ENCODE measurements at regions not wholly inside any gene's neighbourhood (a gene's known extent, or its start where the extent isn't known, plus 50 kb on each side); places are given as distances from the start of the nearest gene placed in this dataset.
"Not testable (repeated sequence)": the region's sequence is repeated elsewhere in the genome, so short reads cannot be mapped to it uniquely, and the experiment has no call there.

- DNase-seq: no peak
These were observed 600.5 kb downstream of the LTN1 start for GRCh38 chr21:28391938-28392849.

GRCh38 chr21:28387220-28387619 is 605.5 kb downstream of the LTN1 start:
- no peak for DNase-seq

DNA sequence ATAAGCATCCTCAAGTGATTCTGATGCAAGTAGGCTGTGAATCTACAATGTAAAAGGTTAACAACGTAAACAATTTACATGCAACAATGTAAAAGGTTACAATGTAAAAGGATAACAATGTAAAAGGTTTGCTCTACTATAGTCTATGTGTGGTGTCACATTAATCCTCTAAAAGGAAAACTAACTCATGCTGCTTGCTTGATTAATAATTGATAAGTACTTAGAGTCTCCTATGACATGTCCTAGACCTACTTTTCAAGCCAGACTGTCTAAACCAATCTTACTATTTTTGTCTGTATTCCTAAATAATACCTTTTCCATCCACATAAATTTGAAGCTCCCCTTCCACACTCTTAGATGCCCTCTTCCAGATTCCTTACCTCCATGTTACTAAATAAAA is 606.8 kb downstream of the LTN1 start:
- no peak for DNase-seq

DNA sequence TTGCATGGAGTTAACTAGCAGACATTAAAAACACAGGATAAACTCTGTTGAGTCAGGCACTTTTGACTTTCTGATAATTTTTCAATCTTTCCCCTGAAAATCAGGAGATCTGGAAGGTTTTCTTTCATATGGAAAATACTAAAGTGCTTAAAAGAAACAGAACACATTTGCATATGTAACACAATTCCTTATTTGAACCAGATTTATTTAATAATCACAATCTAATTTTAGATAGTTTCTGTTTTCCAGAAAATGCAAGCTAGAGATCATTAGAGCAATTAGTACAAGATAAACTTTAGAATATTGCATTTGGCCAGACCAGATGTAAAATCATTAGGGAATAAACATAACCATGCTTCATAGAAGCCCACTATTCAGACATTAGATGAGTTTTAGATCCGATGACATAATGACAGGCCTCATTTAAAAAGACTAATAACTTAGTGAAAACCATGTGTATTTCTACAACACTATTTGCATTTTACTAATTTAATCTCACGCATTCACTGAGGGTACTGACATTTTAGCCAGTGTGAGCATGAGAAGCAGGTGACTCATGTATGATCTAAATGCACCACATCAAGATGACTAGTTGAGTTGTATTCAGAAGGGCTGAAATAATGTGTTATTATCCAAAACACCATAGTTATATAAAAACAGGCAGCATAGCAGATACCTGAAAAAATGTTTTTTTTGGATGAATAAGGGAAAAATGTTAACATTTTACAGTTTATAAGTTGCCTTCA is 611.5 kb downstream of the LTN1 start:
- not testable (repeated sequence) for DNase-seq

DNA sequence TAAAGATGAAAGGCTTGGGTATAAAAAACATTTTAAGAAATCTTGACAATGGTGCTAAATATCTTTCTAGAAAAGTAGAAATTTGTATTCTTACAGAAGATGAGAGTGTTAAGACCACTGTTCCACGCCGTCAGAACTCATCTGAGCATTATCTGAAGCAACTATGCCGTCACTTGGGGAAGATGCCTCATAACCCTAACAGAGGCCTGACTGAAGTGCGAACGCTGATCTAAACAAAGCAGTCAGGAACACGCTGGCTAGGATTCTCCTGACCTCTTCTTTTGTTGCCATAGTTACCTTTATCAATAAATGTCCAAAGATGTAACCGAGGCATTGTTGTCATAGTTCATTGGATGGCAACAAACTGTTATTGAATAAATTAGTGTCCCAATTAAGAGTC is 612.4 kb downstream of the LTN1 start:
- DNase-seq: no peak

- DNase-seq: no peak
These were observed 614.7 kb downstream of the LTN1 start for GRCh38 chr21:28378026-28378425.

DNA sequence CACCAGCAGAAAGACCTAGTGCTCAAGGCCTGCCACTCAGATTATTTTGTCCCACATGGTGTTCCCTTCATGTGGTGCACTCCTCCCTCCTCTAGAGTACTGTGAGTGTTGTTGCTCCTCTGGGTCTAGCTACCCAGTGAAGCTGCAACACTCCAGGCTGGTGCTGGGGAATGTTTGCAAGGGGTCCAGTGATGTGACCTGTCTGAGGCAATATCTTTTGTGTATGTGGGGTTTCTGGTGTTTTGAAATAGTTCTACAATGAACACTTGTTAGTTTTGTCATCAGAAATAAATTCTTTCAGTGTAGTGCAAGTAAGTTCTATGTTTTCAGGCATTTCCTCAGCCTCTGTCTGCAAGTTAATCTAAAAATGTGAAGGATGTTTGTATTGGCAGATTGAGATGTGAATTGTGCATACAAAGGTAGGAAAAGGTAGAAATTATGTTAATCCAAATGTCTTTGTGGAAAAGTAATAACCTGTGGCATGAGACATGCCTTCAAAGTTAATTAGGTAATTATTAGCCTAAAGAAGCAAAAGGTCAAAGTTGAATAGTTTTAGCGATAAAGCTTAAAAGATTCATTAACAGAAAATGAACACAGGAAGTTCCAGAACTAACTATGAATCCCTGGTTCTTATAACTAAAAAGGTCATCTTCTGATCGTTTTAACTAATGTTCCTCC is 616.8 kb downstream of the LTN1 start:
- DNase-seq: no peak

GRCh38 chr21:28374881-28375280 is 617.8 kb downstream of the LTN1 start:
- no peak for DNase-seq

DNA sequence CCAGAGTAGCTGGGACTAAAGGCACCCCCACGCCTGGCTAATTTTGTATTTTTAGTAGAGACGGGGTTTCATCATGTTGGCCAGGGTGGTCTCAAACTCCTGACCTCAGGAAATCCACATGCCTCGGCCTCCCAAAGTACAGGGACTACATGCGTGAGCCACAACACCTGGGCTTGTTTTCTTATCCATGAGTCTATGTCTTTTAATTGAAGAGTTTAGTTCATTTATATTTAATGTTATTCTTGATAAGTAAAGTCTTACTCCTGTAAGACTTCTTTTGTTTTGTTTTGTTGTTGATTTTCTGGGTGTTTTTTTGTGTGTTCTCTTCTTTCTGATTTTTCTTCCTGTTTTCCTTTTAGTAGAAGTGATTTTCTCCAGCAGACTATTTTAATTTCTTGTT is 621.0 kb downstream of the LTN1 start:
- DNase-seq: no peak

- no peak for DNase-seq
These were observed 633.4 kb downstream of the LTN1 start for GRCh38 chr21:28359300-28359699.

DNA sequence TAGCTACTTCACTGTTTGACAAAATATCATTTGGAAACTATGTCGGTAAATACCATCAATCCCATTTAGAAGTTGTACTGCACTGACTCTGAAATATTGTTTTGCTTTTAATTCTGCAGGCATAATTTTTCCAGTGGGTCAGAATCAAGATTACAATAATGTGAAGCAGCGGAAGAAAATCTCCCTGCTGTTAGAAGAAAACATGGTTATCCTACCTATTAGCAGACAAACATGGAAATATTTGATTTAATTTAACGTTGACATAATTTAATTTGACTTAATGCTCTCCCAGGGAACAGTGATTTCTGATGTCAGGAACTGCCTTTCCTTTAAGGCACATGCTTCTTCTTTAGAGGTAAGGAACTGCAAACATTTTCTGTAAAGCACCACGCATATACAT is 634.0 kb downstream of the LTN1 start:
- no peak for DNase-seq

DNA sequence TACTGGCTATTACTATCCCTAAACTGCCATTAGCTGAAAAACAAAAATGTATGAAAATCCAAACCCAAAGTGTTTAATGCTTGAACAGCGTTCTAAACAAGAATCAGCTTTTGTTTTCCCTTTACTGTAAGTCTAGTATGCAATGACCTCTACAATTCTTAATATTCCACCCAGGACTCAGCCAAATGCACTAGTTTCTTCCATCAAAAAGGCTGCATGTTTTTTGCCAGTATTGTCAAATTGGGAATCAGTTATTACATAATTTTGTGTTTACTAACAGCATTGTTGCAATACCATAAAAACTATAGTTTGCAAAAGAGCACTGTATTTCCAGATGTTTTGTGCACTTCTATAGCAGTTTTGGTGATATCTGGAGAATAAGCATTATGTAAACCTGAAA is 634.5 kb downstream of the LTN1 start:
- DNase-seq: no peak

DNA sequence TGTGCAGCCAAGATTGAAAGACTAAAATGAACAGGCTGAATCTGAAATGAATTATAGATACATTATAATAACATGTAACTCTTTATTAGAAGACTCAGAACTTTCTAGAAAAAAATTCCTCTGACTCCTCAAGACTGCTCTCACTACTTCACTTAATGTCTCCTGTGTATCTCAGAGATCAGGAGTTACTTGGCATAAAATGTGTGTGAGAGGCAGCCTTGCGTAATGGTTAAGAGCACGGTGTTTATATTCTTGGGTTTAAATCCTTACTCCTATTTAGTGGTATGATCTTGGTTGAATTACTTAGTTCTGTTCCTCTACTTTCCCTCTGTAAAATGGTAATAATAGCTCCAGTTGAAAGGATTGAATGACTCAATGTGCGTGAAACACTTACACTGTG is 634.9 kb downstream of the LTN1 start:
- DNase-seq: no peak

- DNase-seq: no peak
These were observed 636.3 kb downstream of the LTN1 start for GRCh38 chr21:28356422-28356821.

- DNase-seq: no peak
These were observed 646.7 kb downstream of the LTN1 start for GRCh38 chr21:28345934-28346333.

DNA sequence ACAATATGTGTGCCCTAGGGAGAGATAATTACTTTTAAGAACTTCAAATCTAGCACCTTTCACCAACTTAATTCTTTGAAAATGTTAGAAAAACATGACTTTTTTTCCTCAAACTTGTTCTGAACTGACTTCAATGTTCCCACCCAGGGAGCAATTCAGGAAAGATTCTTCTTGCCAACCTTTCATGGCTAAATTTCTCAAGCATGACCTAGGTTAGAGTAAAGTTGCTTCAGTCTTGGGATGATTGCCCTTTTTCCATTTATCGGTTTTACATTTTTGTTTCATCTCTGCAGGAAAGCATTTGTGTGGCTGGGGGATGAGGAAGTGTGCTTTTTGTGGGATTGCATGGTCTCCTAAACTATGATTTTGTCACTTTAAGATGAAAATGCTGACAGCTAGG is 647.7 kb downstream of the LTN1 start:
- DNase-seq: no peak

DNA sequence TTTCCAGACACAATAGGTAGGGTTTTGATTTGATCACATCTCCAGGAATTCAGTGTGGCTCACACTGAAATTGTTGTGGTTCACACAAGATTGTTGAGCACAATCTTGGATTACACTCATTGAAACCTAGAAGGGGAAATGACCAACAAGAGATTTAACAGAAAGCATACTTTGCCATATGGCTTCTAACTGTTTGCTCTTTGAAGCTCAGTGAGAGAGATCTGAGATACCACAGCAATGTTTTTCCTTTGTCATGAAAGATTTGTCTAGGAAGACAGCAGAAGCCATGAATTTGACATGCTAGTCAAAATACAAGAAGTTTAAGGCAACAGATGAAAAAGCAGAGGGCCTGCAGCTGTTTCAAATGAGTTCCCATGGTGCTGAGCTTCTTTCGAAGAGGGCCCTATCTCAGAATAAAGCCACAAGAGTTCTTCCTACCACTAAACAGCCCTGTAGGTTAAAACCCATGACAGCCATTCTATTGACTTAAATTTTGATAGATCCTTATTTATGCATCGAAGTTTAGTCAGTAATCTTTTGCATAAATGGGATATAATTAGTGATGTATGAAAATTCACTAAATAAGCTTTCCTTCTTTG is 650.4 kb downstream of the LTN1 start:
- no peak for DNase-seq

GRCh38 chr21:28339403-28339802 is 653.3 kb downstream of the LTN1 start:
- no peak for DNase-seq

DNA sequence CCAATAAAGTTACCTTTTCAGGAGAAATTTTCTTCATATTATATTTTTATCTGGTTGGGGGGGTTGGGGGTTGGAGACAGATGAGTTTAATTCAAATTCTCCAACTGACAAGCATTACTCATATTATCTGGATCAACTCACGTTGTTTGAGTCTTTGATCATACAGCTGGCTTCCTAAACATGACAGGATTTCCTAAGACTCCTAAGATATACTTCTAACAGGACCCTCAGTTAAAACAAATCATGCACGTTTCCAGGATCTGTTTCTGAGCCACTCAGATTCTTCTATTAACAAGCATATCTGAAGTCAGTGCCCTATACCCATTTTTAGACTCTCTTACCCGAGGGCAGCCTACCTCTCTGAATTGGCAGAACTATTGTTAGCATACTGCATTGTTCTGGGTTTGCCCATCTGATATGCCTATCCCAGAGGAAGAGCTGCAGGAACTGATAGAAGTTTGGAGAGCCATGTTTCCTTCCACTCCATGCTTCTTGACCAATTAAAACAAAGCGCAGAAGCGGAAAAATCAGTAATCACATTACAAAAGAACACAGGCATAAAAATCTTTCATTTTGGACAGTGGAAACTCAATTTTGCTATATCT is 653.9 kb downstream of the LTN1 start:
- DNase-seq: no peak

DNA sequence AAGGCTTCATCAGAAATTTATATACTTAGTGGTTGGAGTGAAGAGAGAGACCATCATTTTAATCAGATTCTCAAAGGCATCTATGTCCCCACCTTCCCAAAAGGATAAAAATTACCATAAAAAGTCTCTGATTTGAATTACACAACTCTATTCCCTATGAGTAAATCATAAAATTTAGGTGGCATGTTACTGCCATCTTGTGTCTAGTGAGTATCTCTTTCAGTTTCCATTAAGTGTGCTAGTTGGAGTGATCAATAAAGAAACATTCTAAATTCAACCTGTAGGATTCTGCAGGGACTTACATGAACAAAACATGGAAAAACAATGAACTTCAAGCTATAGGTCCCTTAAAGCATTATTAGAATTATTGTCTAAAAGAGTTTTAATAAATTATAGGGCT is 655.4 kb downstream of the LTN1 start:
- DNase-seq: no peak

GRCh38 chr21:28336314-28336713 is 656.4 kb downstream of the LTN1 start:
- DNase-seq: no peak

DNA sequence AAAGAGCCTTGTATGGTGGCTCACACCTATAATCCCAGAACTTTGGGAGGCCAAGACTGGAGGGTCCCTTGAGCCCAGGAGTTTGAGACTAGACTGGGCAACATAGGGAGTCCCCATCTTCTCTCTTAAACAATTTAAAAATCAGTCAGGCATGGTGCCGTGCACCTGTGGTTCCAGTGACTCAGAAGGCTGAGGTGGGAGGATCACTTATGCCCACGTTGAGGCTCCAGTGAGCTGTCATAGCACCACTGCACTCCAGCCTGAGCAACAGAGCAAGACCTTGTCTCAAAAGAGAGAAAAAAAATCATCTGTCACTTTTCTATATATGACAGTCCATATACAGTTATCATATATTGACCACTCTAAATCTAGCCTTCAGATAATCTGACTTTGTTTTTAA is 658.3 kb downstream of the LTN1 start:
- peak; percentile 7 for DNase-seq

- no peak for DNase-seq
These were observed 659.0 kb downstream of the LTN1 start for GRCh38 chr21:28333578-28334075.

All from stimulated activated CD4-positive, alpha-beta T cell treated with anti-CD3 and anti-CD28 coated beads, Interleukin-1b, Interleukin-23, amount 100 ng/mL, for 48 hours (primary cell).